B cell (primary cell): ENCODE measurements at regions not wholly inside any gene's neighbourhood (a gene's known extent, or its start where the extent isn't known, plus 50 kb on each side); places are given as distances from the start of the nearest gene placed in this dataset.

Source experiments
- ATAC-seq: fragments of 200-7000 bp; cut with Tn5 transposase; one replicate; pipeline ENCODE4 v1.10.0; 2021; ENCODE audit warnings: low read depth, mild to moderate bottlenecking, moderate number of reproducible peaks, moderate library complexity
- CTCF ChIA-PET: fragments of 350-600 bp; sonication (Branson Sonifier 250); formaldehyde crosslinking; loops from one replicate; lab custom pipeline; 2021; ENCODE audit warnings: antibody characterized with exemption, inconsistent platforms; lab: Charles Lee
- POLR2A ChIA-PET: fragments of 350-600 bp; sonication (Branson Sonifier 250); formaldehyde crosslinking; loops from one replicate; lab custom pipeline; 2021; ENCODE audit warnings: antibody characterized with exemption; lab: Charles Lee
- DNase-seq: peaks from one replicate; pipeline ENCODE4 v3.0.0; 2013
- H2AFZ ChIP-seq: 2 replicates; pipeline ENCODE4 v1.6.1; 2012; ENCODE audit warnings: mild to moderate bottlenecking, low read depth, low read length; ENCODE audit not compliant: insufficient read depth, poor library complexity, severe bottlenecking
- H3K27ac ChIP-seq, 2 donors: 1 replicate in 1 of 2; 2 replicates in 1 of 2; pipeline ENCODE4 v1.5.1; 2012 to 2013; ENCODE audit warnings: low read length in 2 of 2, mild to moderate bottlenecking in 2 of 2, moderate library complexity in 1 of 2
- H3K27me3 ChIP-seq, 4 experiments: fragments of 200-600 bp in 1 of 4; sonication (generic) in 1 of 4; replicated peaks in 1 of 4; 1 replicate in 2 of 4; 2 replicates in 2 of 4; pipeline versions ENCODE4 v1.6.1 to v1.7.0; 2013 to 2016; ENCODE audit warnings: low read length in 3 of 4, mild to moderate bottlenecking in 2 of 4, mixed read lengths in 1 of 4, moderate library complexity in 1 of 4; ENCODE audit not compliant: insufficient read depth in 4 of 4, control insufficient read depth in 3 of 4; ENCODE audit errors: control extremely low read depth in 1 of 4
- H3K36me3 ChIP-seq, 2 experiments: replicated peaks in 1 of 2; 1 replicate in 1 of 2; 2 replicates in 1 of 2; pipeline versions ENCODE4 v1.6.1 to v1.7.1; 2013; ENCODE audit warnings: low read length in 1 of 2; ENCODE audit not compliant: insufficient read depth in 2 of 2, control insufficient read depth in 1 of 2; ENCODE audit errors: control extremely low read depth in 1 of 2, extremely low read depth in 1 of 2
- H3K4me1 ChIP-seq, 2 donors: fragments of 200-600 bp in 1 of 2; sonication (generic) in 1 of 2; 1 replicate in 1 of 2; 2 replicates in 1 of 2; pipeline versions ENCODE4 v1.5.1 to v1.6.1; 2013 to 2017; ENCODE audit warnings: low read length in 2 of 2; ENCODE audit not compliant: control insufficient read depth in 2 of 2, insufficient read depth in 2 of 2
- H3K4me2 ChIP-seq: replicated peaks from 2 replicates; pipeline ENCODE3; 2012; ENCODE audit warnings: mild to moderate bottlenecking, low read depth, low read length; ENCODE audit not compliant: poor library complexity, severe bottlenecking
- H3K4me3 ChIP-seq, 5 experiments: fragments of 200-600 bp in 1 of 5; sonication (generic) in 1 of 5; 1 replicate in 3 of 5; 2 replicates in 2 of 5; pipeline versions ENCODE4 v1.5.1 to v1.7.0; 2011 to 2016; ENCODE audit warnings: low read length in 4 of 5, mild to moderate bottlenecking in 4 of 5, low read depth in 2 of 5, control low read depth in 1 of 5, moderate library complexity in 1 of 5; ENCODE audit not compliant: insufficient read depth in 1 of 5; ENCODE audit errors: control extremely low read depth in 1 of 5, extremely low read depth in 1 of 5
- H3K79me2 ChIP-seq: fragments of 200-600 bp; sonication (generic); one replicate; pipeline ENCODE4 v1.6.0; 2016; ENCODE audit warnings: low read length; ENCODE audit not compliant: control insufficient read depth, insufficient read depth
- H3K9ac ChIP-seq: fragments of 200-600 bp; sonication (generic); 2 replicates; pipeline ENCODE4 v1.6.1; 2017; ENCODE audit warnings: mild to moderate bottlenecking, low read length, moderate library complexity
- H3K9me3 ChIP-seq, 3 donors: one replicate each; pipeline versions ENCODE4 v1.6.1 to v1.7.1; 2013; ENCODE audit warnings: low read length in 2 of 3; ENCODE audit not compliant: control insufficient read depth in 2 of 3, insufficient read depth in 1 of 3; ENCODE audit errors: control extremely low read depth in 1 of 3
- H4K20me1 ChIP-seq: 2 replicates; pipeline ENCODE4 v1.6.0; 2012; ENCODE audit warnings: mild to moderate bottlenecking, low read length; ENCODE audit not compliant: insufficient read depth, control insufficient read depth, poor library complexity, severe bottlenecking
- H3K27ac Mint-ChIP-seq: one replicate; pipeline ENCODE4 v1.8.0; 2021; ENCODE audit warnings: mixed read lengths
- H3K27me3 Mint-ChIP-seq: one replicate; pipeline ENCODE4 v1.8.0; 2021; ENCODE audit warnings: mixed read lengths
- H3K4me1 Mint-ChIP-seq: one replicate; pipeline ENCODE4 v1.8.0; 2021; ENCODE audit warnings: mixed read lengths
- H3K4me3 Mint-ChIP-seq: one replicate; pipeline ENCODE4 v1.8.0; 2021; ENCODE audit warnings: mixed read lengths
- H3K9me3 Mint-ChIP-seq: one replicate; pipeline ENCODE4 v1.8.0; 2022; ENCODE audit warnings: mixed read lengths; ENCODE audit not compliant: insufficient read depth
- EZH2 ChIP-seq: IDR thresholded peaks from 2 replicates; pipeline ENCODE4 v1.6.1; 2012; ENCODE audit warnings: borderline replicate concordance, low read depth, mild to moderate bottlenecking, moderate library complexity, low read length; ENCODE audit not compliant: insufficient read depth, poor library complexity, severe bottlenecking
- WGBS: methylation state at CpG from one replicate; pipeline ENCODE4 v1.1.5; 2013; ENCODE audit warnings: missing lambda C conversion rate; ENCODE audit not compliant: insufficient coverage; 5-methylcytosine and 5-hydroxymethylcytosine counted together
- intact Hi-C: fragments of 100-400 bp; cut with micrococcal nuclease; formaldehyde crosslinking; loops from one replicate; pipeline ENCODE4 v1.10.0; 2022
- TF ChIP-seq, protein P1 (sequence below): fragments of 200-600 bp; IDR thresholded peaks from one replicate; pipeline ENCODE4 v1.8.0; 2022; ENCODE audit warnings: antibody characterized with exemption, mild to moderate bottlenecking

- Histone ChIP-seq H3K9me3 (peaks cover 0 to 3% (median 0%) of the 10 kb centered on the region in 3 donors), H3K27me3 (no peaks in the 10 kb centered on the region), H3K4me2 (no peak overlapping the region), H3K27ac (no peak overlapping the region), H3K36me3 (no peaks in the 10 kb centered on the region), H4K20me1 (no peaks in the 10 kb centered on the region), H3K9ac (no peak overlapping the region), H3K4me3 (no peak overlapping the region), H2AFZ (no peak overlapping the region), H3K79me2 (no peaks in the 10 kb centered on the region), H3K4me1 (no peaks in the 10 kb centered on the region)
- ChIA-PET CTCF (no interaction called here), POLR2A (no interaction called here)
- no peak for TF ChIP-seq EZH2
- TF ChIP-seq, protein P1, sequence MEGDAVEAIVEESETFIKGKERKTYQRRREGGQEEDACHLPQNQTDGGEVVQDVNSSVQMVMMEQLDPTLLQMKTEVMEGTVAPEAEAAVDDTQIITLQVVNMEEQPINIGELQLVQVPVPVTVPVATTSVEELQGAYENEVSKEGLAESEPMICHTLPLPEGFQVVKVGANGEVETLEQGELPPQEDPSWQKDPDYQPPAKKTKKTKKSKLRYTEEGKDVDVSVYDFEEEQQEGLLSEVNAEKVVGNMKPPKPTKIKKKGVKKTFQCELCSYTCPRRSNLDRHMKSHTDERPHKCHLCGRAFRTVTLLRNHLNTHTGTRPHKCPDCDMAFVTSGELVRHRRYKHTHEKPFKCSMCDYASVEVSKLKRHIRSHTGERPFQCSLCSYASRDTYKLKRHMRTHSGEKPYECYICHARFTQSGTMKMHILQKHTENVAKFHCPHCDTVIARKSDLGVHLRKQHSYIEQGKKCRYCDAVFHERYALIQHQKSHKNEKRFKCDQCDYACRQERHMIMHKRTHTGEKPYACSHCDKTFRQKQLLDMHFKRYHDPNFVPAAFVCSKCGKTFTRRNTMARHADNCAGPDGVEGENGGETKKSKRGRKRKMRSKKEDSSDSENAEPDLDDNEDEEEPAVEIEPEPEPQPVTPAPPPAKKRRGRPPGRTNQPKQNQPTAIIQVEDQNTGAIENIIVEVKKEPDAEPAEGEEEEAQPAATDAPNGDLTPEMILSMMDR = no peak
- WGBS = 88% methylated on average over 4 of the region's 4 CpGs
- DNase-seq = no peak
- Mint-ChIP-seq H3K4me1 (no peaks in the 10 kb centered on the region), H3K4me3 (no peak overlapping the region), H3K27ac (no peak overlapping the region), H3K9me3 (peaks cover 2% of the 10 kb centered on the region), H3K27me3 (peaks cover 15% of the 10 kb centered on the region)
- no peak for ATAC-seq
- intact Hi-C loops = no loop called here
These were observed 139.1 kb downstream of the GATA3 start for GRCh38 chr10:8193546-8193945.

DNA sequence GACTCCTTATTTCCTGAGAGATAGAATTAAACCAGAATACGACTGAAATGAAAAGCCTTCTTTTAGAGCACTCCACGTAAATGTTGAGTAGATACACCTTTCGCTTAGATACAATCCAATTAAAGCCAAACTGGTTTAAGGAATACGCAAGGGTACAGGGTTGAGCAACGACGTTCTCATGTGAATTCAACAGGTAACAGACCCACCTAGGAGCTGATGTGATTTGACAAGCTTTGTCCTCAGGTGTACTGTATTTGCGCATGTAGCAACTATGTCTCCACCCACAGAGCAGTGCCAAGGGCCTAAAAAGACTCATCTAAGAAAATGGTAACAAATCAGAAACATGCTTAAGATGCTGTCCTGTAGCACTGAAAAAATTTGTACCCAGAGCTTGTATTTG, 139.6 kb downstream of the GATA3 start:
- no peak overlapping the region for H3K27ac Mint-ChIP-seq
- no peak for DNase-seq
- H3K4me3 ChIP-seq = no peak overlapping the region
- H3K79me2 ChIP-seq = no peaks in the 10 kb centered on the region
- H4K20me1 ChIP-seq = no peaks in the 10 kb centered on the region
- TF ChIP-seq EZH2 = no peak
- TF ChIP-seq, protein P1 = no peak
- no peaks in the 10 kb centered on the region for H3K27me3 ChIP-seq
- 100% methylated on average over 6 of the region's 7 CpGs for WGBS
- no peak for ATAC-seq
- no peak overlapping the region for H3K4me3 Mint-ChIP-seq
- peaks cover under 1% of the 10 kb centered on the region for H3K9me3 Mint-ChIP-seq
- H3K9me3 ChIP-seq = peaks cover 0 to 3% (median 0%) of the 10 kb centered on the region in 3 donors
- no peak overlapping the region for H3K27ac ChIP-seq
- no peaks in the 10 kb centered on the region for H3K36me3 ChIP-seq
- ChIA-PET POLR2A (no interaction called here), CTCF (no interaction called here)
- peaks cover 12% of the 10 kb centered on the region for H3K27me3 Mint-ChIP-seq
- no peak overlapping the region for H2AFZ ChIP-seq
- no peaks in the 10 kb centered on the region for H3K4me1 Mint-ChIP-seq
- intact Hi-C loops = no loop called here
- no peaks in the 10 kb centered on the region for H3K4me1 ChIP-seq
- H3K9ac ChIP-seq = no peak overlapping the region
- no peak overlapping the region for H3K4me2 ChIP-seq
